Esophagus squamous epithelium (tissue), 4 donors: ENCODE measurements at regions not wholly inside any gene's neighbourhood (a gene's known extent, or its start where the extent isn't known, plus 50 kb on each side); places are given as distances from the start of the nearest gene placed in this dataset.

ENCODE experiments used
- POLR2A ChIP-seq, 4 donors: fragments of 450-650 bp; IDR thresholded peaks; one replicate each; pipeline ENCODE4 v1.6.1; 2017; ENCODE audit warnings: antibody characterized with exemption in 4 of 4, mild to moderate bottlenecking in 4 of 4, moderate library complexity in 3 of 4
- TF ChIP-seq, protein P1 (sequence below), 6 experiments: fragments of 450-650 bp in 4 of 6; fragments of 200-600 bp in 2 of 6; sonication (generic) in 2 of 6; IDR thresholded peaks; one replicate each; pipeline ENCODE4 v1.5.1; 2016 to 2019; ENCODE audit warnings: antibody characterized with exemption in 6 of 6, mild to moderate bottlenecking in 4 of 6, moderate library complexity in 4 of 6

DNA sequence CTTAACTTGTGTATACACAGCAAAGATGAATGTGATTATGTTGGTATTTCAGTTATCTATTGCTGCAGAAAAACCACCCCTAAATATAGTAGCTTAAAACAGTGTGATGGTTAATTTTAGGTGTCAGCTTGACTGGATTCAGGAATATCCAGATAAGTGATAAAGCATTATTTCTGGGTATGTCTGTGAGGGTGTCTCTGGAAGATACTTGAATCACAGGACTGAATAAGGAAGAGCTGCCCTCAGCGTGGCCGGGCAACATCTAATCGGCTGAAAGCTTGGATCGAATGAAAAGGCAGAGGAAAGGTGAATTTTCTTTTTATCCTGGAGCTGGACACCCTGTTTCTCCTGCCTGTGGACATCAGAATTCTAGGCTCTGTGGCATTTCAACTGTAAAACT, 132.0 kb upstream of the SYNPR start:
- TF ChIP-seq, protein P1, sequence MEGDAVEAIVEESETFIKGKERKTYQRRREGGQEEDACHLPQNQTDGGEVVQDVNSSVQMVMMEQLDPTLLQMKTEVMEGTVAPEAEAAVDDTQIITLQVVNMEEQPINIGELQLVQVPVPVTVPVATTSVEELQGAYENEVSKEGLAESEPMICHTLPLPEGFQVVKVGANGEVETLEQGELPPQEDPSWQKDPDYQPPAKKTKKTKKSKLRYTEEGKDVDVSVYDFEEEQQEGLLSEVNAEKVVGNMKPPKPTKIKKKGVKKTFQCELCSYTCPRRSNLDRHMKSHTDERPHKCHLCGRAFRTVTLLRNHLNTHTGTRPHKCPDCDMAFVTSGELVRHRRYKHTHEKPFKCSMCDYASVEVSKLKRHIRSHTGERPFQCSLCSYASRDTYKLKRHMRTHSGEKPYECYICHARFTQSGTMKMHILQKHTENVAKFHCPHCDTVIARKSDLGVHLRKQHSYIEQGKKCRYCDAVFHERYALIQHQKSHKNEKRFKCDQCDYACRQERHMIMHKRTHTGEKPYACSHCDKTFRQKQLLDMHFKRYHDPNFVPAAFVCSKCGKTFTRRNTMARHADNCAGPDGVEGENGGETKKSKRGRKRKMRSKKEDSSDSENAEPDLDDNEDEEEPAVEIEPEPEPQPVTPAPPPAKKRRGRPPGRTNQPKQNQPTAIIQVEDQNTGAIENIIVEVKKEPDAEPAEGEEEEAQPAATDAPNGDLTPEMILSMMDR (IDR thresholded peaks at IDR 0.05) = no peak
- no peak for TF ChIP-seq POLR2A (IDR thresholded peaks at IDR 0.05)
